Islet precursor cell (in vitro differentiated cells): ENCODE measurements at regions not wholly inside any gene's neighbourhood (a gene's known extent, or its start where the extent isn't known, plus 50 kb on each side); places are given as distances from the start of the nearest gene placed in this dataset.

Source experiments
- DNase-seq: peaks from one replicate; pipeline ENCODE4 v3.0.0-alpha.2; 2018

DNA sequence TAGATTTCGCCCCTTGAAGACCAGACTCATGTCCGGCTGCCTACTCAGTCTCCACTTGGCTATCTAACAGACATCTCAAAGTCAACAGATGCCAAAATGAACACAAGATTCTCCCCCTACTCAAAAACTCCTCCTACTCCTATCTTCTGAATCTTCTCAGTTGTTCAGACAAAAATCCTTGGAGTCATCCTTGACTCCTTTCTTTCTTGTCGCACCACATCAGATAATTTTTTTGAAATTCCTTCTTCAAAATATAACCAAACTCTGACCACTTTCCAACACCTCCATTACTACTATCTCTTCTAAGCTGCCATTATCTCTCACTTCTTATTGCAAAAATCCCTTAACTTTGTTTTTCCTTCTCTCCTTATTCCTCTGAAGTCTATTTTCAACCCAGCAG is 141.9 kb upstream of the SLC7A14 start:
- no peak for DNase-seq

- DNase-seq = no peak
Observed at GRCh38 chr3:170726976-170727661, 141.2 kb upstream of the SLC7A14 start.

DNA sequence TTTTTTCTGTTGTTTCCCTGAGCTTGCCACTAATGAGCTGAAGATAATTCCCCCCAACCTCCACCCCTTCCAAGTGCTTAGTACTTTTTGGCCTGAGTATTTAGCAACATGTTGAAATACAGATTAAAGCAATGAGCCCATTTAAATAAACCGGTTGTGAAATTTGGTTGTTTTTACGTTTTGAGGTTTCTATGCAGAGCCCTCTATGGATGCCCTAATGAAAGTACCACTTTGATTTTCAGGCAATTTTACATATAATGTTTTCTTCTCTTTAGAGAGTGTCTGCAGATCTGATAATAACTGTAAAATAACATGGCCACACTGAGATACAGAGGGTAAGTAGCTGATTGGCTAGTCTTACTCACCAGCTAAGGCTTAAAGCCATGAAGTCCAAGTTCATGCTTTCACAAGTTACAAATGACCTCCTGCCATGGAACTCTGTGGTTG is 139.4 kb upstream of the SLC7A14 start:
- DNase-seq = no peak

DNA sequence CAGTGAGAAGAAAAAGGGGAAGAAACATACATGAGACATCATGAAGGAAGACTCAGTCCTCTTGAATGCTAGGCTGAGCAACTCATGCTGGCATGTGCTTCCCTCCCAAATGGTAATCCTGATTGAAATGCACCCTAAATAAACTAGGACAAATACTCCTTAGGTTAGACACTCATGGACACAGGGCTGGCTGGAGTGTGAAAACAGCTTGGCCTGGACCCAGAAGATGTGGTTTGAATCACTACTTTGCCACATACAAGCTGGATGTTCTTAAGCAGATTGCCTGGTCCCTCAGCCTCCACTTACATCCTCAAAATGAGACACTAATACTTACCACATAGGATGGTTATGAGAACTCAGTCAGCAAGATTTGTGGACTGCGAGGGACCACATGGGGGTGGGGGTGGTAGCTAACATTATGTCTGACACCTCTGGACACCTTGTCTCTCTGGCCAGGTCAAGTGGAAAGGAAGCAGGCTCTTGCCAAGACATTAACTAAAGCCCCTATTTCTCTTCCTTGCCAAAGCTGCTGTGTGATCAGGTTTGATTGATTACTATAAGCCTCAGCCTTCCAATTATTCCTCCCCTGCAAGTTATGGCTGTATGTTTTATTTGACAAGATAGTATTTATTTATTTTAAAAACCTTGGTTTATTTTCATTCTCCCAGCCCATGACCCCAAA is 138.9 kb upstream of the SLC7A14 start:
- DNase-seq = no peak

DNA sequence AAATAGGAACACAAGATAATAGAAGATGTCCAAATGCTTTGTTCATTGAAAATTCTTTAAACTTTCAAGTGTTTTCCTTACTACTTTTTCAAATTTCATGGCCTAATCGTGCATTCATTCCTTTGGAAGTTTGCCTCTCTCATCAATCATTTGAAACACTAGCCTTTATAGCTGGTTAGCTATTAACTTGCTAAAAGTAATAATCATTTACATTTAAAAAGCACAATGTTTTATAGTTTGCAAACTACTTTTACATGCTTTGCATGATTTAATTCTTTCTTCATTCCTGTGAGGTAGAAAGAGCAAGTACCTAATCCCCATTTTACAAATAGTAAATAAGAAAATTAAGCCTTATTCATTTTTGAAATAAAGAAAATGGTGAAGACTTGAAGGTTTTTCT is 137.4 kb upstream of the SLC7A14 start:
- no peak for DNase-seq

- no peak for DNase-seq
Observed at GRCh38 chr3:170721563-170721962, 135.7 kb upstream of the SLC7A14 start.

- DNase-seq = no peak
Observed at GRCh38 chr3:170719300-170719699, 133.4 kb upstream of the SLC7A14 start.

DNA sequence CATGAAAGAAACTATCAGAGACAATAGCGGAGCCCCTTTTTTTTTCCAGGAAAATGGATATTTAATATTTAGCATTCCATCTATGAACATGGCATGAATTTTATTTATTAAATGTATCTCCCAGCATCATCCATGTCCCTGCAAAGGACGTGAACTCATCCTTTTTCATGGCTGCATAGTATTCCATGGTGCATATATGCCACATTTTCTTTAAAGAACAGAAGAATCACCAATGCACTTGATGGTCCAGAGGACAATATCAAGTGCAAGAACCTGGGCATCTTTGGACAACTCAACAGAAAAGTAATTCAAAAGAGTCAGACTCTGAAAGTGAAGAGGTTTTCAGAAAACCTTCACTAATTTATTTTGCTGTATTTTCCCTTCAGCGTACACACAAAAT is 133.0 kb upstream of the SLC7A14 start:
- DNase-seq = no peak

- DNase-seq = no peak
Observed at GRCh38 chr3:170717410-170718402, 131.8 kb upstream of the SLC7A14 start.

DNA sequence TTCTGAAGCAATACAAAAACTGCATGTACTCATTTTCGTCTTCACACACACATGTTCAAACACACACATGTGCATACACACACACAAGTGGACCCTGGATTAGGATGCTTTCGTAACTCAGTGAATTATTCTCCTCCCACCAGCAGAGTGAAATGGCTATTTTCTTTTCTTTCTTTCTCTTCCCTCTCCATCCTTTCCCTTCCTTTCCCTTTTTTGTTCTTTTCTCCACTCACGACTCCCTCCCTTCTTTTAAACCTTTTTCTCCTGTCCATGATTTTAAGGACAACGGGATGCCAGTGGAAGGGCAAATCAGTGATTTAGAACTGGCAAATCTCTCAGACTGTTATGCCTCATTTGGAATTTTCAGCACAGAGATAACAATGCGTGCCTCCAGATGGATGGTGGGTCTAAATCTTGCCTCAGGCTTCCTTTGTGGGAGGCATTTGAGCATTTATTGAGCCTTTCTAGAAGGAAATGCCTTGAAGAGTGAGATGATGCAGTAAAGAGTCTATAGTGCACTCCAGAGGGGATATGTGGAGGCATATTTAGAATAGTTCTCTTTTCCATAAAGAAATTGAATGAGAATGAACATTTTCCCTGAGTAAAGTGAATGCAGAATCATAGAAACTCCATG is 130.4 kb upstream of the SLC7A14 start:
- no peak for DNase-seq

GRCh38 chr3:170714562-170715535 is 129.0 kb upstream of the SLC7A14 start:
- DNase-seq = no peak

DNA sequence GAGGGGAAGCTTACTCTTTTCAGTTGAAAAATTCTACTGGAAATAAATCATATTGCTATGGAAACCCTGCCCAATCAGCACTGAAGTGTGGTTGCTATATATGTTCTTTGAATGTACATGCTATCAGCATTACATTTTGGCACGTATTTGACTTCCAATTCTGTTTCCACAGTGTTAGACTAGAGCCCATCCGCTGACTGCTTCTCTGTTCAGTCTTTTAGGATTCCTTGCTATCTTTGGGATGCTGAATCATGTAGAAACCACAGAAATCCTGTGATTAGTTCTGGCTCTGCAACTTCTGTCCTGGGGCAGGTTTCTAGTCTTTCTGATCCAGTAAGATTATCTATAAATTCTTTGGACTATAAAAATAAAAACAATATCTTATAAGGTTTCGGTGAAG is 128.2 kb upstream of the SLC7A14 start:
- no peak for DNase-seq

DNA sequence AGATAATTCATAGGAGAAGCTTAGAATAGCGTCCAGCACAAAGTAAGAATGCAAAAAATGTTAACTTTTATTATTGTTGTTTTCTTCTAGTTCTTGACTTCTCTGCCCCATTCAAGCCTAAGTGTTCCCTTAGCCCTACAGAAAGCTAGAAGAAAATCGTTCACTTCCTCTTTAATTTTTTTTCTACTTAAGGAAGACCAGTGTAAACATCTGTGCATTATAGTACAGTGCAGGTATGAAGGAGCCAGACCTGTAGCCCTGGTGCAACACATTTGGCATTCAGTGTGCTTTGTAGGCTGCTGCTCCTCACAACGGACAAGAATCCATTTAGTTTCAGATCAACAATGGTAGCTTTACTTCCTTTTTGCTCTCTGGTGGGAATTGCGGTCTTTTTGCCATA is 127.8 kb upstream of the SLC7A14 start:
- no peak for DNase-seq

DNA sequence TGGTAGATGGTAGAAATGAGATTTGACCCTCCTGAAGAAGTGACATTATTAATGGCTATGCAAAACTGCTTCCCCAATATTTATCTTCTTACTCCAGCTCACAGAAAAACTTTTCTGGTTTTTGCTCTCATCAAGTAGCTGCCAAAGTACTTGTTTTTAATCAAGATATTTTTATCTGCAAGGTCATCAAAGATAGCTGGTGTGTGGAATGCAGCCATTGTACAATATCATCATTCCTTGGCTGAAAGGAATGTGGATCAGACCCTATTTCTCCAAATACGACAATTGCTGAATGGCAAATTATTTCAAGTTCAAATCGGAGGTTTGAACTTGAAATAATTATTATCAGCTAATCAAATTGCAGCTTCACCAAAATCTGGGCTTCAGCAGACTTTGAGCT is 126.9 kb upstream of the SLC7A14 start:
- no peak for DNase-seq

- DNase-seq = no peak
Observed at GRCh38 chr3:170712336-170712735, 126.5 kb upstream of the SLC7A14 start.

DNA sequence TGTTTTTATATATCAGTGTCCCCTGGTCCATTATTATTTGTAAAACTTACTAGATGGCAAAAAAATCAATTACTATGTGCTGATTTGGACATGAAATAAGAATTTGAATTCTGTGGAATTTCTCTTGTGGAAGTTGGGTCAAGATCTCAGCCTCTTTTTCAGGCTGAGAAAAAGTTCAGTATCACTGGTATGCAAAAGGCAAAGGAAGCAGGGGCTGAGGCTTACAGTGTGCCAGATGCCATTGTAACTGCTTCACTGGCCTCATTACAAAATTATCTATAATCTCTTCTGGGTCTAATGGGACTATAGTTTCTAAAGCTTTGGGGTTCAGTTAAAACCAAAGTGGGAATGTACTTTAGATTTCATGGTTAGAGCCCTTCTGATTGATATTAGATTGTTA is 125.9 kb upstream of the SLC7A14 start:
- no peak for DNase-seq

- DNase-seq = no peak
Observed at GRCh38 chr3:170709046-170709445, 123.2 kb upstream of the SLC7A14 start.

GRCh38 chr3:170707899-170708298 is 122.0 kb upstream of the SLC7A14 start:
- DNase-seq = no peak

DNA sequence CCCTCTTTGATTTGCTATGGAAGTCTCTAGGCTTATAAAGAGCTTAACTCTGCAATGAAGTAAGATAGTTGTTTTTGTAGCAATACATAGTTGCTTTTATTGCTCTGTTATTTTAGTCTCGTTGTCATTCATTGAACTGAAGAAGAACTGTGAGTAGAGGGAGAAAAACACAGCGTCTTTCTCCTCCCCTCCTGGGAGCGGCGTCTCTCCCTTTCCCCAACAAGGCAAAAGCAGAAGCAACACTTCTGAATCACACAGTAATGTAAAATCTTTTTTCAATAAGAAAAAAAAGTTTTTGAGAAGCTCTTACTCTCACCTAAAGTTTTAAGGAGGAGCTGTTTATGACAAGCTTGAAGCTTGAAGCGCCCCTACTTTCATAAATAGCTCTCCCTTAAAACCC is 119.3 kb upstream of the SLC7A14 start:
- no peak for DNase-seq

GRCh38 chr3:170703121-170703588 is 117.3 kb upstream of the SLC7A14 start:
- no peak for DNase-seq
